Astrocyte (in vitro differentiated cells and primary cell): ENCODE measurements at regions not wholly inside any gene's neighbourhood (a gene's known extent, or its start where the extent isn't known, plus 50 kb on each side); places are given as distances from the start of the nearest gene placed in this dataset.

Experiments
- DNase-seq: peaks from one replicate; pipeline ENCODE4 v3.0.0-alpha.2; 2010; ENCODE audit warnings: low read depth
- FAIRE-seq: peaks from 2 replicates; lab custom pipeline; 2011; peaks lifted over from hg19 to GRCh38; lab: Jason Lieb, UNC
- H2AFZ ChIP-seq: 2 replicates; pipeline ENCODE4 v1.6.0; 2012; ENCODE audit warnings: low read depth, low read length, inconsistent platforms
- H3K27ac ChIP-seq: 2 replicates; pipeline ENCODE4 v1.5.1; 2011; ENCODE audit warnings: low read depth, low read length, inconsistent platforms
- H3K27me3 ChIP-seq: 2 replicates; pipeline ENCODE4 v1.6.0; 2011; ENCODE audit warnings: low read length, inconsistent platforms; ENCODE audit not compliant: insufficient read depth
- H3K36me3 ChIP-seq: 2 replicates; pipeline ENCODE4 v1.5.1; 2011; ENCODE audit warnings: low read length, inconsistent platforms; ENCODE audit not compliant: insufficient read depth
- H3K4me1 ChIP-seq: 2 replicates; pipeline ENCODE4 v1.5.1; 2011; ENCODE audit warnings: low read length, inconsistent platforms; ENCODE audit not compliant: insufficient read depth
- H3K4me2 ChIP-seq: 2 replicates; pipeline ENCODE4 v1.6.0; 2012; ENCODE audit warnings: low read length, inconsistent platforms
- H3K4me3 ChIP-seq: 2 replicates; pipeline ENCODE4 v1.5.1; 2011; ENCODE audit warnings: low read depth, mild to moderate bottlenecking, low read length, inconsistent platforms; ENCODE audit not compliant: insufficient read depth
- H3K79me2 ChIP-seq: 2 replicates; pipeline ENCODE4 v1.6.0; 2012; ENCODE audit warnings: mild to moderate bottlenecking, low read length, inconsistent platforms; ENCODE audit not compliant: insufficient read depth
- H3K9ac ChIP-seq: 2 replicates; pipeline ENCODE4 v1.6.0; 2012; ENCODE audit warnings: mild to moderate bottlenecking, low read length, inconsistent platforms
- H3K9me3 ChIP-seq: 2 replicates; pipeline ENCODE4 v1.5.1; 2012; ENCODE audit warnings: low read depth, mild to moderate bottlenecking, low read length, inconsistent platforms; ENCODE audit not compliant: insufficient read depth
- H4K20me1 ChIP-seq: 2 replicates; pipeline ENCODE4 v1.6.0; 2012; ENCODE audit warnings: low read length, inconsistent platforms; ENCODE audit not compliant: insufficient read depth
- H3K27ac Mint-ChIP-seq: one replicate; pipeline ENCODE4 v1.8.0; 2021; ENCODE audit warnings: mild to moderate bottlenecking, mixed read lengths; ENCODE audit not compliant: unreplicated experiment
- H3K27me3 Mint-ChIP-seq: one replicate; pipeline ENCODE4 v1.8.0; 2021; ENCODE audit warnings: low read depth, mixed read lengths; ENCODE audit not compliant: unreplicated experiment
- H3K36me3 Mint-ChIP-seq: one replicate; pipeline ENCODE4 v1.8.0; 2021; ENCODE audit warnings: low read depth, mixed read lengths; ENCODE audit not compliant: unreplicated experiment
- H3K4me1 Mint-ChIP-seq: one replicate; pipeline ENCODE4 v1.8.0; 2021; ENCODE audit warnings: low read depth, mixed read lengths; ENCODE audit not compliant: unreplicated experiment
- H3K4me3 Mint-ChIP-seq: one replicate; pipeline ENCODE4 v1.8.0; 2021; ENCODE audit warnings: mild to moderate bottlenecking, moderate library complexity, mixed read lengths; ENCODE audit not compliant: unreplicated experiment
- H3K9me3 Mint-ChIP-seq: one replicate; pipeline ENCODE4 v1.8.0; 2021; ENCODE audit warnings: mild to moderate bottlenecking, mixed read lengths; ENCODE audit not compliant: unreplicated experiment
- CTCF ChIP-seq: IDR thresholded peaks from 2 replicates; pipeline ENCODE4 v1.5.1; 2011; ENCODE audit warnings: low read depth, mild to moderate bottlenecking, inconsistent platforms, low read length, moderate library complexity; ENCODE audit not compliant: insufficient read depth
- EZH2 ChIP-seq: IDR thresholded peaks from 2 replicates; pipeline ENCODE4 v1.6.1; 2012; ENCODE audit warnings: mild to moderate bottlenecking, low read length, inconsistent platforms; ENCODE audit not compliant: insufficient read depth

DNA sequence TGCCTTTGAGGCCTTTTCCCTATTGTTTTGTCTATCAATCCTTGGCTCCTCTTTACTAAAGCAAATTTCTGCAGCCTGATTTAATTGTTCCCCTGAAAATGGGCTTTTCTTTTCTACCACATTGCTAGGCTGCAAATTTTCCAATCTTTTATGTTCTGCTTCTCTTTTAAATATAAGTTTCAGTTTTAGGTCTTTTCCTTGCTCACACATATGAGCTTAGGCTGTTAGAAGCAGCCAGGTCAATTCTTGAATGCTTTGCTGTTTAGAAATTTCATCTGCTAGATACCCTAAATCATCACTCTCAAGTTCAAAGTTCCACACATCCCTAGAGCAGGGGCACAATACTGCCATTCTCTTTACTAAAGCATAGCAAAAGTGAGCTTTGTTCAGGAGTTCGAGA, 159.6 kb downstream of the ARL4A start:
- Mint-ChIP-seq H3K36me3 (no peaks in the 10 kb centered on the region), H3K27me3 (no peaks in the 10 kb centered on the region), H3K9me3 (peaks cover 27% of the 10 kb centered on the region), H3K4me3 (no peak overlapping the region), H3K4me1 (no peaks in the 10 kb centered on the region), H3K27ac (no peak overlapping the region)
- no peak overlapping the region for H3K27ac ChIP-seq
- H3K9ac ChIP-seq, result no peak overlapping the region
- no peaks in the 10 kb centered on the region for H3K9me3 ChIP-seq
- H4K20me1 ChIP-seq, result no peaks in the 10 kb centered on the region
- H2AFZ ChIP-seq, result no peak overlapping the region
- FAIRE-seq, result no peak
- no peaks in the 10 kb centered on the region for H3K27me3 ChIP-seq
- no peak for DNase-seq
- H3K4me1 ChIP-seq, result no peaks in the 10 kb centered on the region
- no peaks in the 10 kb centered on the region for H3K79me2 ChIP-seq
- TF ChIP-seq CTCF (no peak), EZH2 (no peak)
- no peak overlapping the region for H3K4me3 ChIP-seq
- no peaks in the 10 kb centered on the region for H3K36me3 ChIP-seq
- H3K4me2 ChIP-seq, result no peak overlapping the region

DNA sequence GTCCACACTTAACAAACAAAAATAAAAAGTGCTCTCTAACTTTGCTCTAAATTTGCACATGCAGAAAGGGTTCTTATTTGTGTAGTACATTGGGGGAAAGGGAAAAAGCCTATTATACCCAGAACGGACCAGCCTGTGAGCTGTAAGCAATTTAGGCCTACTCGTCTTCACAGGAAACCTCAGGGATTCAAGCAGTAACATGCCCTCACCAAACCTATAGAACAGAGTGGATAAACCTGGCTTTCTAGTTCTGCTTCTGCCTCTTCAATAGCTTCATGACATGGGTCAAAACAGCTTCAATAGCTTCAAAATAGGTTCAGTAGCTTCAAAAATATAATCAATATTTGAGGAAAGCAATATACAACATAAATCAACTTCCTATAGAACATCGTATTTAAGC, 163.7 kb downstream of the ARL4A start:
- Histone ChIP-seq H4K20me1 (no peaks in the 10 kb centered on the region), H3K4me2 (no peak overlapping the region), H3K9me3 (no peaks in the 10 kb centered on the region), H3K27me3 (no peaks in the 10 kb centered on the region), H3K79me2 (no peaks in the 10 kb centered on the region), H3K4me3 (no peak overlapping the region), H3K36me3 (no peaks in the 10 kb centered on the region), H2AFZ (no peak overlapping the region), H3K27ac (no peak overlapping the region), H3K9ac (no peak overlapping the region), H3K4me1 (no peaks in the 10 kb centered on the region)
- H3K4me3 Mint-ChIP-seq, result no peak overlapping the region
- peaks cover 6% of the 10 kb centered on the region for H3K9me3 Mint-ChIP-seq
- no peak for DNase-seq
- no peak overlapping the region for H3K27ac Mint-ChIP-seq
- H3K36me3 Mint-ChIP-seq, result no peaks in the 10 kb centered on the region
- no peak for FAIRE-seq
- TF ChIP-seq EZH2, result no peak
- no peak for TF ChIP-seq CTCF
- no peaks in the 10 kb centered on the region for H3K27me3 Mint-ChIP-seq
- no peaks in the 10 kb centered on the region for H3K4me1 Mint-ChIP-seq

DNA sequence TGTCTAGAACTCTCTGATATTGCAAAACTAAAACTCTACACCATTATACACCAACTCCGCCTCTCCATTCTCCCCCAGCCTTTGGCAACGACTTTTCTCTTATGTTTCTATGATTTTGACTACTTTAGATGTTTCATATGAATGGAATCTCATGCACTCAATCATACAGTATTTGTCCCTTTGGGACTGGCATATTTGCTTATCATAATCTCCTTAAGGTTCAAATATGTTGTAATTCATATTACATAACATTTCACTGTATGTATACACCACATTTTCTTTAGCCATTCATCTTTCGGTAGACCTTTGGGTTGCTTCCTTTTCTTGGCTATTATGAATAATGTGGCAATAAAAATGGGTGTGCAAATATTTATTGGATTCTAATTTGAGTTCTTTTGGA, 164.4 kb downstream of the ARL4A start:
- Histone ChIP-seq H3K79me2 (no peaks in the 10 kb centered on the region), H2AFZ (no peak overlapping the region), H3K9ac (no peak overlapping the region), H3K4me3 (no peak overlapping the region), H3K27ac (no peak overlapping the region), H4K20me1 (no peaks in the 10 kb centered on the region), H3K36me3 (no peaks in the 10 kb centered on the region), H3K27me3 (no peaks in the 10 kb centered on the region), H3K4me1 (no peaks in the 10 kb centered on the region), H3K4me2 (no peak overlapping the region), H3K9me3 (no peaks in the 10 kb centered on the region)
- DNase-seq (no peak), FAIRE-seq (no peak)
- no peak overlapping the region for H3K27ac Mint-ChIP-seq
- no peak for TF ChIP-seq CTCF
- TF ChIP-seq EZH2, result no peak
- H3K4me3 Mint-ChIP-seq, result no peak overlapping the region
- peaks cover 6% of the 10 kb centered on the region for H3K9me3 Mint-ChIP-seq
- H3K4me1 Mint-ChIP-seq, result no peaks in the 10 kb centered on the region
- H3K27me3 Mint-ChIP-seq, result no peaks in the 10 kb centered on the region
- no peaks in the 10 kb centered on the region for H3K36me3 Mint-ChIP-seq
